Smooth muscle cell (in vitro differentiated cells): ENCODE measurements at regions not wholly inside any gene's neighbourhood (a gene's known extent, or its start where the extent isn't known, plus 50 kb on each side); places are given as distances from the start of the nearest gene placed in this dataset.

Experiments used
- DNase-seq: peaks from one replicate; lab custom pipeline; 2025; ENCODE audit not compliant: unreplicated experiment; lab: John Stamatoyannopoulos, UW
- H2AFZ ChIP-seq: fragments of 200-600 bp; sonication (generic); 2 replicates; pipeline ENCODE4 v1.6.0; 2016; ENCODE audit warnings: antibody characterized with exemption, low read depth, mild to moderate bottlenecking
- H3F3A ChIP-seq: fragments of 200-600 bp; sonication (generic); 2 replicates; pipeline ENCODE4 v1.6.0; 2017; ENCODE audit warnings: antibody characterized with exemption, low read depth
- H3K27ac ChIP-seq: fragments of 200-600 bp; sonication (generic); 2 replicates; pipeline ENCODE4 v1.5.1; 2016; ENCODE audit warnings: low read depth, mild to moderate bottlenecking
- H3K27me3 ChIP-seq: fragments of 200-600 bp; sonication (generic); 2 replicates; pipeline ENCODE4 v1.6.1; 2016; ENCODE audit warnings: low read depth, mild to moderate bottlenecking
- H3K36me3 ChIP-seq: fragments of 200-600 bp; sonication (generic); 2 replicates; pipeline ENCODE4 v1.5.1; 2016; ENCODE audit warnings: low read depth
- H3K4me1 ChIP-seq: fragments of 200-600 bp; sonication (generic); 2 replicates; pipeline ENCODE4 v1.5.1; 2016; ENCODE audit warnings: low read depth
- H3K4me2 ChIP-seq: fragments of 200-600 bp; sonication (generic); 2 replicates; pipeline ENCODE4 v1.6.0; 2016; ENCODE audit warnings: mild to moderate bottlenecking
- H3K4me3 ChIP-seq: fragments of 200-600 bp; sonication (generic); 2 replicates; pipeline ENCODE4 v1.5.1; 2016; ENCODE audit warnings: mild to moderate bottlenecking
- H3K79me2 ChIP-seq: fragments of 200-600 bp; sonication (generic); 2 replicates; pipeline ENCODE4 v1.6.0; 2016; ENCODE audit warnings: low read depth, mild to moderate bottlenecking
- H3K9ac ChIP-seq: fragments of 200-600 bp; sonication (generic); 2 replicates; pipeline ENCODE4 v1.6.0; 2016; ENCODE audit warnings: low read depth
- H3K9me3 ChIP-seq: fragments of 200-600 bp; sonication (generic); replicated peaks from 2 replicates; pipeline ENCODE4 v1.5.1; 2016; ENCODE audit warnings: low read depth
- H4K20me1 ChIP-seq: fragments of 200-600 bp; sonication (generic); 2 replicates; pipeline ENCODE4 v1.6.0; 2016; ENCODE audit warnings: low read depth
- CTCF ChIP-seq: fragments of 200-600 bp; sonication (generic); IDR thresholded peaks from 2 replicates; pipeline ENCODE4 v1.5.1; 2017; ENCODE audit warnings: borderline replicate concordance, mild to moderate bottlenecking, antibody characterized with exemption; ENCODE audit not compliant: insufficient read depth, poor library complexity, severe bottlenecking
- WGBS: methylation state at CpG from one replicate; pipeline ENCODE4 v1.1.7; 2016; ENCODE audit warnings: low lambda C conversion rate; 5-methylcytosine and 5-hydroxymethylcytosine counted together

- Histone ChIP-seq H3K4me2 (no peak overlapping the region), H3K27ac (no peak overlapping the region), H3K4me3 (no peak overlapping the region), H2AFZ (no peak overlapping the region), H4K20me1 (no peaks in the 10 kb centered on the region), H3K36me3 (no peaks in the 10 kb centered on the region), H3K79me2 (no peaks in the 10 kb centered on the region), H3K9ac (no peak overlapping the region), H3K9me3 (no peaks in the 10 kb centered on the region), H3F3A (no peaks in the 10 kb centered on the region), H3K27me3 (peaks cover 6% of the 10 kb centered on the region), H3K4me1 (no peaks in the 10 kb centered on the region)
- DNase-seq = no peak
- TF ChIP-seq CTCF = no peak
- 56% methylated on average over 7 of the region's 7 CpGs for whole genome bisulfite sequencing
These were observed 97.5 kb downstream of the IRX2 start for GRCh38 chr5:2653991-2654390.

GRCh38 chr5:2651116-2651515, 100.4 kb downstream of the IRX2 start:
- no peak overlapping the region for H3K27ac ChIP-seq
- H3K4me2 ChIP-seq = no peak overlapping the region
- no peaks in the 10 kb centered on the region for H3K36me3 ChIP-seq
- no peak for TF ChIP-seq CTCF
- H3K9me3 ChIP-seq = no peaks in the 10 kb centered on the region
- WGBS = 78% methylated on average over 4 of the region's 4 CpGs
- H4K20me1 ChIP-seq = no peaks in the 10 kb centered on the region
- H3K79me2 ChIP-seq = no peaks in the 10 kb centered on the region
- no peaks in the 10 kb centered on the region for H3K4me1 ChIP-seq
- H3K27me3 ChIP-seq = peaks cover 6% of the 10 kb centered on the region
- no peak for DNase-seq
- no peaks in the 10 kb centered on the region for H3F3A ChIP-seq
- H2AFZ ChIP-seq = no peak overlapping the region
- no peak overlapping the region for H3K9ac ChIP-seq
- no peak overlapping the region for H3K4me3 ChIP-seq

GRCh38 chr5:2642684-2643345, 108.7 kb downstream of the IRX2 start:
- no peaks in the 10 kb centered on the region for H3K27me3 ChIP-seq
- H3F3A ChIP-seq = no peaks in the 10 kb centered on the region
- no peak for DNase-seq
- TF ChIP-seq CTCF = no peak
- H2AFZ ChIP-seq = no peak overlapping the region
- no peaks in the 10 kb centered on the region for H3K79me2 ChIP-seq
- H3K9ac ChIP-seq = no peak overlapping the region
- no peaks in the 10 kb centered on the region for H3K9me3 ChIP-seq
- no peaks in the 10 kb centered on the region for H3K36me3 ChIP-seq
- no peak overlapping the region for H3K4me3 ChIP-seq
- H4K20me1 ChIP-seq = no peaks in the 10 kb centered on the region
- H3K4me2 ChIP-seq = no peak overlapping the region
- 94% methylated on average over 27 of the region's 27 CpGs for WGBS
- H3K27ac ChIP-seq = no peak overlapping the region
- H3K4me1 ChIP-seq = no peaks in the 10 kb centered on the region

GRCh38 chr5:2640717-2641116, 110.8 kb downstream of the IRX2 start:
- no peaks in the 10 kb centered on the region for H3K9me3 ChIP-seq

More at GRCh38 chr5:2640717-2641116, 110.8 kb downstream of the IRX2 start:
- H4K20me1 ChIP-seq = no peaks in the 10 kb centered on the region
- TF ChIP-seq CTCF = no peak
- no peak for DNase-seq
- H3F3A ChIP-seq = no peaks in the 10 kb centered on the region
- no peaks in the 10 kb centered on the region for H3K36me3 ChIP-seq
- no peak overlapping the region for H3K4me3 ChIP-seq
- no peak overlapping the region for H3K9ac ChIP-seq
- no peak overlapping the region for H3K4me2 ChIP-seq
- no peak overlapping the region for H2AFZ ChIP-seq
- no peaks in the 10 kb centered on the region for H3K4me1 ChIP-seq
- H3K79me2 ChIP-seq = no peaks in the 10 kb centered on the region
- no peak overlapping the region for H3K27ac ChIP-seq
- WGBS = 88% methylated on average over 6 of the region's 6 CpGs
- H3K27me3 ChIP-seq = no peaks in the 10 kb centered on the region
